Panc1 (cell line): ENCODE measurements at regions not wholly inside any gene's neighbourhood (a gene's known extent, or its start where the extent isn't known, plus 50 kb on each side); places are given as distances from the start of the nearest gene placed in this dataset.

Source experiments
- ATAC-seq: fragments of 200-7000 bp; cut with Tn5 transposase; 2 replicates; pipeline ENCODE4 v1.9.1; 2020; ENCODE audit warnings: mild to moderate bottlenecking, moderate library complexity
- BruUV-seq: library from RNA; stranded (reverse); fragments of 400-500 nt; replicated peaks from 2 replicates; lab custom pipeline; 2021; lab: Mats Ljungman, UMichigan
- CTCF ChIA-PET: fragments of 300-600 bp; sonication (Branson Sonifier 250); formaldehyde crosslinking; loops from one replicate; lab custom pipeline; 2022; ENCODE audit warnings: antibody characterized with exemption; lab: Charles Lee
- POLR2A ChIA-PET: fragments of 300-600 bp; sonication (Branson Sonifier 250); formaldehyde crosslinking; loops from one replicate; lab custom pipeline; 2022; ENCODE audit warnings: antibody characterized with exemption; lab: Charles Lee
- DNase-seq: peaks from one replicate; pipeline ENCODE4 v3.0.0-alpha.2; 2010; ENCODE audit warnings: low read depth, low spot score
- H3K27ac ChIP-seq: 2 replicates; pipeline ENCODE4 v1.5.1; 2011; ENCODE audit warnings: mild to moderate bottlenecking, low read length, inconsistent platforms
- H3K27me3 ChIP-seq: fragments of 200-500 bp; sonication (Bioruptor generic); 2 replicates; pipeline ENCODE4 v1.6.0; 2014; ENCODE audit warnings: low read length, inconsistent platforms; ENCODE audit not compliant: control insufficient read depth, insufficient read depth
- H3K36me3 ChIP-seq: fragments of 200-500 bp; sonication (Bioruptor generic); 2 replicates; pipeline ENCODE4 v1.5.1; 2014; ENCODE audit warnings: inconsistent platforms, mild to moderate bottlenecking, low read length, moderate library complexity; ENCODE audit not compliant: control insufficient read depth, insufficient read depth
- H3K4me1 ChIP-seq: 2 replicates; pipeline ENCODE4 v1.5.1; 2011; ENCODE audit warnings: inconsistent platforms, mild to moderate bottlenecking, low read length, moderate library complexity; ENCODE audit not compliant: control insufficient read depth, insufficient read depth
- H3K4me3 ChIP-seq, 2 experiments: 2 replicates each; pipeline ENCODE4 v1.5.1; 2011 to 2012; ENCODE audit warnings: low read depth in 2 of 2, low read length in 2 of 2, mild to moderate bottlenecking in 2 of 2, inconsistent platforms in 1 of 2, moderate library complexity in 1 of 2
- H3K9me3 ChIP-seq: fragments of 200-500 bp; sonication (Bioruptor generic); 2 replicates; pipeline ENCODE4 v1.5.1; 2014; ENCODE audit warnings: low read depth, mild to moderate bottlenecking, inconsistent platforms, low read length, moderate library complexity; ENCODE audit not compliant: control insufficient read depth, insufficient read depth
- CTCF ChIP-seq: fragments of 450-650 bp; IDR thresholded peaks from 2 replicates; pipeline ENCODE4 v1.5.1; 2017; ENCODE audit warnings: mild to moderate bottlenecking
- POLR2AphosphoS5 ChIP-seq: IDR thresholded peaks from 2 replicates; pipeline ENCODE4 v1.6.1; 2012; ENCODE audit warnings: mild to moderate bottlenecking, low read depth, low read length, moderate library complexity
- SIN3A ChIP-seq: IDR thresholded peaks from 2 replicates; pipeline ENCODE4 v1.6.1; 2012; ENCODE audit warnings: low read depth, mild to moderate bottlenecking, low read length, moderate library complexity, borderline replicate concordance; ENCODE audit not compliant: insufficient read depth
- TCF7L2 ChIP-seq: IDR thresholded peaks from 2 replicates; pipeline ENCODE4 v1.6.1; 2011; ENCODE audit warnings: mild to moderate bottlenecking, low read depth, low read length, inconsistent platforms
- in situ Hi-C: cut with HindIII; loops from 2 replicates; pipeline ENCODE4 v1.10.0; 2016; ENCODE audit warnings: low sequenced_read_pairs, low pct_unique_long_range_greater_than_20kb
- intact Hi-C: fragments of 100-400 bp; cut with micrococcal nuclease; formaldehyde crosslinking; loops from one replicate; pipeline ENCODE4 v1.10.0; 2022; ENCODE audit not compliant: unreplicated experiment
- TF ChIP-seq, protein P1 (sequence below), 2 experiments: IDR thresholded peaks; 2 replicates each; pipeline ENCODE4 v1.6.1; 2011 to 2012; ENCODE audit warnings: low read depth in 2 of 2, control low read depth in 1 of 2, low read length in 1 of 2, mild to moderate bottlenecking in 1 of 2, moderate library complexity in 1 of 2; ENCODE audit not compliant: insufficient read depth in 1 of 2

GRCh38 chr9:90423661-90424193 lies 218.9 kb downstream of the DIRAS2 start:
- CTCF ChIA-PET = no interaction called here
- no peak overlapping the region for H3K4me3 ChIP-seq
- intact Hi-C loops (no loop called here), in situ Hi-C loops (no loop called here)
- no TSS peak for BruUV-seq
- ATAC-seq (peak; percentile 80), DNase-seq (no peak)
- POLR2A ChIA-PET = no interaction called here
- TF ChIP-seq, protein P1, sequence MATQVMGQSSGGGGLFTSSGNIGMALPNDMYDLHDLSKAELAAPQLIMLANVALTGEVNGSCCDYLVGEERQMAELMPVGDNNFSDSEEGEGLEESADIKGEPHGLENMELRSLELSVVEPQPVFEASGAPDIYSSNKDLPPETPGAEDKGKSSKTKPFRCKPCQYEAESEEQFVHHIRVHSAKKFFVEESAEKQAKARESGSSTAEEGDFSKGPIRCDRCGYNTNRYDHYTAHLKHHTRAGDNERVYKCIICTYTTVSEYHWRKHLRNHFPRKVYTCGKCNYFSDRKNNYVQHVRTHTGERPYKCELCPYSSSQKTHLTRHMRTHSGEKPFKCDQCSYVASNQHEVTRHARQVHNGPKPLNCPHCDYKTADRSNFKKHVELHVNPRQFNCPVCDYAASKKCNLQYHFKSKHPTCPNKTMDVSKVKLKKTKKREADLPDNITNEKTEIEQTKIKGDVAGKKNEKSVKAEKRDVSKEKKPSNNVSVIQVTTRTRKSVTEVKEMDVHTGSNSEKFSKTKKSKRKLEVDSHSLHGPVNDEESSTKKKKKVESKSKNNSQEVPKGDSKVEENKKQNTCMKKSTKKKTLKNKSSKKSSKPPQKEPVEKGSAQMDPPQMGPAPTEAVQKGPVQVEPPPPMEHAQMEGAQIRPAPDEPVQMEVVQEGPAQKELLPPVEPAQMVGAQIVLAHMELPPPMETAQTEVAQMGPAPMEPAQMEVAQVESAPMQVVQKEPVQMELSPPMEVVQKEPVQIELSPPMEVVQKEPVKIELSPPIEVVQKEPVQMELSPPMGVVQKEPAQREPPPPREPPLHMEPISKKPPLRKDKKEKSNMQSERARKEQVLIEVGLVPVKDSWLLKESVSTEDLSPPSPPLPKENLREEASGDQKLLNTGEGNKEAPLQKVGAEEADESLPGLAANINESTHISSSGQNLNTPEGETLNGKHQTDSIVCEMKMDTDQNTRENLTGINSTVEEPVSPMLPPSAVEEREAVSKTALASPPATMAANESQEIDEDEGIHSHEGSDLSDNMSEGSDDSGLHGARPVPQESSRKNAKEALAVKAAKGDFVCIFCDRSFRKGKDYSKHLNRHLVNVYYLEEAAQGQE (IDR thresholded peaks at IDR 0.05; ENCODE audit: insufficient read depth in 1 of 2, low read depth in 2 of 2, low read length in 1 of 2) = no peak
- H3K27me3 ChIP-seq = no peaks in the 10 kb centered on the region
- H3K9me3 ChIP-seq = no peaks in the 10 kb centered on the region
- peaks cover 6% of the 10 kb centered on the region; the same call in 1 of the 2 replicates for H3K4me1 ChIP-seq
- H3K36me3 ChIP-seq = no peaks in the 10 kb centered on the region
- no peak overlapping the region for H3K27ac ChIP-seq

- H3K36me3 ChIP-seq = no peaks in the 10 kb centered on the region
- peaks cover 2% of the 10 kb centered on the region; the same call in 1 of the 2 replicates for H3K4me1 ChIP-seq
- POLR2A ChIA-PET = no interaction called here
- no TSS peak for BruUV-seq
- DNase-seq (no peak), ATAC-seq (no peak)
- TF ChIP-seq CTCF (no peak), TCF7L2 (no peak), SIN3A (no peak), POLR2AphosphoS5 (no peak)
- TF ChIP-seq, protein P1 (IDR thresholded peaks at IDR 0.05; ENCODE audit: insufficient read depth in 1 of 2, low read depth in 2 of 2, low read length in 1 of 2) = no peak
- no peaks in the 10 kb centered on the region for H3K27me3 ChIP-seq
- in situ Hi-C loops = no loop called here
- no peaks in the 10 kb centered on the region for H3K9me3 ChIP-seq
- no peak overlapping the region for H3K27ac ChIP-seq
- CTCF ChIA-PET = no interaction called here
- intact Hi-C loops = no loop called here
- H3K4me3 ChIP-seq = no peak overlapping the region
These were observed 214.1 kb downstream of the DIRAS2 start for GRCh38 chr9:90428517-90428916.
